ENCODE measurements at regions not wholly inside any gene's neighbourhood (a gene's known extent, or its start where the extent isn't known, plus 50 kb on each side); places are given as distances from the start of the nearest gene placed in this dataset.

GRCh38 chr9:29796291-29796952 is 2223.1 kb upstream of the C9orf72 start:
- no peak overlapping the region for H3K4me3 ChIP-seq
- no peaks in the 10 kb centered on the region for H3K27me3 ChIP-seq
- intact Hi-C loops (cut with DNase I), result no loop called here
- no peak overlapping the region for H3K27ac ChIP-seq
- 71 to 90% methylated on average over 2 of the region's 2 CpGs for WGBS, 2 donors
- H3K4me1 ChIP-seq, result peaks cover 0 to 31% (median 0%) of the 10 kb centered on the region in 3 donors
- DNase-seq, result no peak
- no peak for TF ChIP-seq POLR2A (IDR thresholded peaks at IDR 0.05)
- no peak for TF ChIP-seq CTCF (IDR thresholded peaks at IDR 0.05)
- no peaks in the 10 kb centered on the region for H3K36me3 ChIP-seq
- no peaks in the 10 kb centered on the region for H3K9me3 ChIP-seq

- DNase-seq, result no peak
- intact Hi-C loops (cut with DNase I), result no loop called here
- TF ChIP-seq POLR2A (IDR thresholded peaks at IDR 0.05) (no peak), CTCF (IDR thresholded peaks at IDR 0.05) (no peak)
- Histone ChIP-seq H3K27me3 (no peaks in the 10 kb centered on the region), H3K9me3 (no peaks in the 10 kb centered on the region), H3K36me3 (no peaks in the 10 kb centered on the region), H3K4me1 (peaks cover 0 to 31% (median 0%) of the 10 kb centered on the region in 3 donors), H3K4me3 (no peak overlapping the region), H3K27ac (peak overlapping the region in 3 of 4 donors; percentile 10 to 59 (median 30))
- WGBS, 2 donors, result 68 to 91% methylated on average over 1 of the region's 1 CpG
These were observed 2225.3 kb upstream of the C9orf72 start for GRCh38 chr9:29798599-29798998.

GRCh38 chr9:29799227-29799626 is 2225.9 kb upstream of the C9orf72 start:
- no peaks in the 10 kb centered on the region for H3K27me3 ChIP-seq
- H3K27ac ChIP-seq, result peak overlapping the region in 3 of 4 donors; percentile 51 to 59 (median 58)
- H3K36me3 ChIP-seq, result no peaks in the 10 kb centered on the region
- intact Hi-C loops (cut with DNase I), result no loop called here
- no peak overlapping the region for H3K4me3 ChIP-seq
- peaks cover 0 to 31% (median 0%) of the 10 kb centered on the region in 3 donors for H3K4me1 ChIP-seq
- no peaks in the 10 kb centered on the region for H3K9me3 ChIP-seq
- 47 to 55% methylated on average over 2 of the region's 2 CpGs for WGBS, 2 donors
- DNase-seq, result no peak
- TF ChIP-seq POLR2A (IDR thresholded peaks at IDR 0.05) (no peak), CTCF (IDR thresholded peaks at IDR 0.05) (no peak)

- Histone ChIP-seq H3K9me3 (no peaks in the 10 kb centered on the region), H3K27me3 (no peaks in the 10 kb centered on the region), H3K4me1 (peaks cover 0 to 31% (median 0%) of the 10 kb centered on the region in 3 donors), H3K36me3 (no peaks in the 10 kb centered on the region), H3K27ac (no peak overlapping the region), H3K4me3 (no peak overlapping the region)
- DNase-seq, result no peak
- TF ChIP-seq CTCF (IDR thresholded peaks at IDR 0.05) (no peak), POLR2A (IDR thresholded peaks at IDR 0.05) (no peak)
- intact Hi-C loops (cut with DNase I), result no loop called here
- WGBS, 2 donors, result 38 to 59% methylated on average over 1 of the region's 1 CpG
These were observed 2227.5 kb upstream of the C9orf72 start for GRCh38 chr9:29800821-29801220.

- Histone ChIP-seq H3K4me1 (peaks cover 0 to 24% (median 0%) of the 10 kb centered on the region in 3 donors), H3K36me3 (no peaks in the 10 kb centered on the region), H3K4me3 (no peak overlapping the region), H3K27me3 (no peaks in the 10 kb centered on the region), H3K9me3 (no peaks in the 10 kb centered on the region), H3K27ac (peak overlapping the region in 2 of 4 donors; percentile 12 to 20)
- DNase-seq, result no peak
- TF ChIP-seq POLR2A (IDR thresholded peaks at IDR 0.05), result no peak
- no peak for TF ChIP-seq CTCF (IDR thresholded peaks at IDR 0.05)
- intact Hi-C loops (cut with DNase I), result no loop called here
- WGBS, 2 donors, result 22 to 29% methylated on average over 3 of the region's 3 CpGs
These were observed 2229.2 kb upstream of the C9orf72 start for GRCh38 chr9:29802454-29802853.
